Activated naive CD4-positive, alpha-beta T cell treated with anti-CD3 and anti-CD28 coated beads, Interleukin-2, amount 50 U/mL, for 24 hours (primary cell): ENCODE measurements at regions not wholly inside any gene's neighbourhood (a gene's known extent, or its start where the extent isn't known, plus 50 kb on each side); places are given as distances from the start of the nearest gene placed in this dataset.

Experiments
- H3K27ac Mint-ChIP-seq: one replicate; pipeline ENCODE4 v1.8.0; 2021; ENCODE audit warnings: mild to moderate bottlenecking, mixed read lengths
- H3K27me3 Mint-ChIP-seq: one replicate; pipeline ENCODE4 v1.8.0; 2021; ENCODE audit warnings: mixed read lengths
- H3K36me3 Mint-ChIP-seq: one replicate; pipeline ENCODE4 v1.8.0; 2021; ENCODE audit warnings: mixed read lengths
- H3K4me1 Mint-ChIP-seq: one replicate; pipeline ENCODE4 v1.8.0; 2021; ENCODE audit warnings: mixed read lengths
- H3K4me3 Mint-ChIP-seq: one replicate; pipeline ENCODE4 v1.8.0; 2021; ENCODE audit warnings: mild to moderate bottlenecking, mixed read lengths
- H3K9me3 Mint-ChIP-seq: one replicate; pipeline ENCODE4 v1.8.0; 2021; ENCODE audit warnings: mixed read lengths

DNA sequence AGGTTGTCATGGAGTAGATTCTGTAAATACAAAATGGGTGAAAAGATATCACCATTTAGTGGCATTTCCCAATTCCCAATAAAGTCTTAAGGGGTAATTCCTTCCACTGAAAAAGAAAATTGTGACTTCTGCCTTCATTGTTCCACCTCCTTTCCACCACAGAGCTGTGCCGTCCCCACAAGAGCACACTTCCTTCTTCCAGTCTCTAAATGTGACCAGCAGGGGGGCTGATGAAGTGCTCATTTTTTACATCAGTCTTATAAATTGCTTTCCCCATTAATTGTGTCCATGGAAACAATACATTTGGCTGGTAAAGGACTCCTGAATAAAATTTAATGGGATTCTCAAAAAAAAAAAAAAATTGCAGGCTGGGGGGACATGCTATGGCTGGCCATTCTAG is 260.8 kb upstream of the PSMD7 start:
- no peaks in the 10 kb centered on the region for H3K36me3 Mint-ChIP-seq
- no peak overlapping the region for H3K27ac Mint-ChIP-seq
- no peaks in the 10 kb centered on the region for H3K9me3 Mint-ChIP-seq
- H3K4me1 Mint-ChIP-seq = no peaks in the 10 kb centered on the region
- no peak overlapping the region for H3K4me3 Mint-ChIP-seq
- peaks cover 8% of the 10 kb centered on the region for H3K27me3 Mint-ChIP-seq

DNA sequence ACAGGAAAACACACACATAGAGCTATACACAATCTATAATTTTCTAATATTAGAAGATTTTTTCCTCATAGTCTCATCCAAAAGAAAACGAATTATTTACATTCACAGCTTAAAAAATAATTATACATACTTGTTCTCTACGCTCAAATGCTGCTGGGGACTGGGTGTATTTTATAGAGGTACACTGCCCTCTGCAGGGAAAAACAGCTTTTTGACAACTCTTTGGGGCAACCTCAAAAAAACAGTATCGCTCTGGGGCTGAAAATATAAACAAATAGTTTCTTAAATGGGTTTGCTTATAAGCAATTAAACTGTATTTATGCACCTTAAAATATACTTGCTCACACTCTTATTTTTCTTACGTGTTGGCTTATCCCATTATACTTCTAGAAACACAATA is 261.8 kb upstream of the PSMD7 start:
- no peaks in the 10 kb centered on the region for H3K36me3 Mint-ChIP-seq
- no peaks in the 10 kb centered on the region for H3K4me1 Mint-ChIP-seq
- H3K27me3 Mint-ChIP-seq = peaks cover 3% of the 10 kb centered on the region
- H3K9me3 Mint-ChIP-seq = no peaks in the 10 kb centered on the region
- no peak overlapping the region for H3K27ac Mint-ChIP-seq
- H3K4me3 Mint-ChIP-seq = no peak overlapping the region

DNA sequence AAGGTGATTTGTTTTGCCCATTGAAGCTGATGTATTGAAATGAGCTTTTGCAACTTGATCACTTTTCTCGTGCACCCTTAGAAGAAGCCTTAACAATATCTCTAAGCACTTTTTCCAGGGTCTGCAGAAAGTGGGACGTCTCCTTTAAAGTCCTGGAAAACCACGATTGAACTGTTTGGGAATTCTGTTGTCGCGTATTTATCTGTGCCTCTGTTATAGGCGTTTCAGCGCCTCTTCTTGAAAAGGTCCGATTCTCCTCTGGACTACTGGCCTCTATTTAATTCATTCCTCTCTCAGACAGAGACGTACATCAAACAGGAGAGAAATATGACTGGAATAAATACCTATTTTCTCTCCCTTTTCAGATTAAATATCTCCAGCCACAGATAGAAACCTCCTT is 262.4 kb upstream of the PSMD7 start:
- H3K27me3 Mint-ChIP-seq = peaks cover 3% of the 10 kb centered on the region
- no peaks in the 10 kb centered on the region for H3K9me3 Mint-ChIP-seq
- H3K4me1 Mint-ChIP-seq = no peaks in the 10 kb centered on the region
- H3K36me3 Mint-ChIP-seq = no peaks in the 10 kb centered on the region
- H3K4me3 Mint-ChIP-seq = no peak overlapping the region
- H3K27ac Mint-ChIP-seq = no peak overlapping the region

DNA sequence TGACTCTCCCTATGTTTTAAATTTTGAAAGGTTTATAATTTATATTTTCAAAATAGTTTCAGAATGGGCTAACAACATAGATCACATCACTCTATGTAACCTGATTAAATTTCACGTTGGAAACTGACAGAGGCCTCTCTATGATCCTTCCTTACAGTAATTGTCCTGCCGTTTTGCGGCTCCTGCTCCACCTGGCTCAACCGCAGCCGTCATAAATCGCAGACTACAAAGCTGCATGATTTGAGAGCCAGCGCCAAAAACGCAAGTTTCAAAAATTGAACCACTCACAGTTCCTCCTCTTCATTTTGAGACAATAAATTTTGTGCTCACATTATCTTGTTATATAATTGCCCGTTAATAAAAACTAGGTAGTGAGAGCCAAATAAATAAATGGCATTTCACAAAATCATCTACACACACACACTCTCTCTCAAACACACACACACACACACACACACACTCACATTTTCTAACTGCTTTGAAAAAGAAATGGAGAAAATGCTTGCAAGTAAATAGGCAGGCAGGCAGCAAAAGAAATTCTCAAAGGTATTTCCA is 263.1 kb upstream of the PSMD7 start:
- Mint-ChIP-seq H3K27me3 (peaks cover 3% of the 10 kb centered on the region), H3K27ac (no peak overlapping the region), H3K9me3 (no peaks in the 10 kb centered on the region), H3K4me1 (no peaks in the 10 kb centered on the region), H3K36me3 (no peaks in the 10 kb centered on the region), H3K4me3 (no peak overlapping the region)

GRCh38 chr16:74031551-74031950 is 265.1 kb upstream of the PSMD7 start:
- no peaks in the 10 kb centered on the region for H3K4me1 Mint-ChIP-seq
- H3K27me3 Mint-ChIP-seq = peaks cover 7% of the 10 kb centered on the region
- no peaks in the 10 kb centered on the region for H3K36me3 Mint-ChIP-seq
- no peak overlapping the region for H3K4me3 Mint-ChIP-seq
- H3K9me3 Mint-ChIP-seq = no peaks in the 10 kb centered on the region
- no peak overlapping the region for H3K27ac Mint-ChIP-seq

- Mint-ChIP-seq H3K4me1 (no peaks in the 10 kb centered on the region), H3K27ac (no peak overlapping the region), H3K4me3 (no peak overlapping the region), H3K9me3 (no peaks in the 10 kb centered on the region), H3K36me3 (no peaks in the 10 kb centered on the region), H3K27me3 (peaks cover 7% of the 10 kb centered on the region)
Observed at GRCh38 chr16:74030000-74030706, 266.5 kb upstream of the PSMD7 start.

GRCh38 chr16:74029115-74029792 is 267.4 kb upstream of the PSMD7 start:
- no peak overlapping the region for H3K27ac Mint-ChIP-seq
- no peaks in the 10 kb centered on the region for H3K36me3 Mint-ChIP-seq
- H3K27me3 Mint-ChIP-seq = peaks cover 6% of the 10 kb centered on the region
- no peaks in the 10 kb centered on the region for H3K4me1 Mint-ChIP-seq
- no peak overlapping the region for H3K4me3 Mint-ChIP-seq
- no peaks in the 10 kb centered on the region for H3K9me3 Mint-ChIP-seq

GRCh38 chr16:74026373-74027281 is 270.0 kb upstream of the PSMD7 start:
- Mint-ChIP-seq H3K4me1 (no peaks in the 10 kb centered on the region), H3K27ac (no peak overlapping the region), H3K9me3 (no peaks in the 10 kb centered on the region), H3K4me3 (no peak overlapping the region), H3K27me3 (peaks cover 9% of the 10 kb centered on the region), H3K36me3 (no peaks in the 10 kb centered on the region)

DNA sequence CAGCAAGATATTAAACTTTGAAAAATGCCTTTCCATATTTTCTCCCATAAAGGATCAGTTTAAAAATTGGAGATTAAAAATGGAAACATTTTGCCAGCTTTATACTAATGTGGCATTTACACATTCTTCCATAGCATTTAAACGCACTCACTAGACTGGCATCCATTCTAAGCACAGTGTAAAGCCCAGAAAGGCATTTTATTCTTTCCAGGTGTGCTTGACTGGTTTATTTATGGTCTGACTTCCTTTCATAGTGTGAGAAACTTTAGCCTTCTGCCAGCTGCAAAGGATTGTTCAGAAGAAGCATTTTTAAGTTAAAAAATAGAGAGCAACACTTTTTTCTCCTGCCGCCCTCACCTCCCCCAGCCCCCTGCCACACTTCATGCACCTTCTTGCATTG is 271.7 kb upstream of the PSMD7 start:
- Mint-ChIP-seq H3K4me1 (no peaks in the 10 kb centered on the region), H3K4me3 (no peak overlapping the region), H3K27me3 (peaks cover 9% of the 10 kb centered on the region), H3K36me3 (no peaks in the 10 kb centered on the region), H3K9me3 (no peaks in the 10 kb centered on the region), H3K27ac (no peak overlapping the region)

GRCh38 chr16:74020095-74020670 is 276.4 kb upstream of the PSMD7 start:
- no peak overlapping the region for H3K27ac Mint-ChIP-seq
- H3K27me3 Mint-ChIP-seq = peaks cover 5% of the 10 kb centered on the region
- H3K4me1 Mint-ChIP-seq = no peaks in the 10 kb centered on the region
- no peak overlapping the region for H3K4me3 Mint-ChIP-seq
- H3K36me3 Mint-ChIP-seq = no peaks in the 10 kb centered on the region
- peaks cover 4% of the 10 kb centered on the region for H3K9me3 Mint-ChIP-seq

DNA sequence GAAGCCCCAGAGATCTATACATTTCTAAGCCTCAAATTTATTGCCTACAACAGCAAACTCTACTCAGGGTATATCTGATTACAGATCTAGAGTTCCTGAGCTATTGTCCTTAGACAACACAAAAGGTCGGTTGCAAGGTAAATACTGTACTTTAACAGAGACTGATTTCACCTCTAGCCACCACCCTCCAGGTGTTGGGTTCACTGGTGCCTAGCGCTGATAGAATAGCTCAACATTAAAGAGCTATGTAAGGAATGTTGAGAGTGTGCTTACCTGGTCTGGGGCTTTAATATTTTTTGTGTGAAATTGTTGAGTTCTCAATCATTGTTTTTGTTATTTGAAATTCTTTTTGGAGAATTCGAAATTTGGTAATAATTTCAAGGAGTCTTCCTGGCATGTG is 277.0 kb upstream of the PSMD7 start:
- Mint-ChIP-seq H3K27me3 (peaks cover 5% of the 10 kb centered on the region), H3K36me3 (no peaks in the 10 kb centered on the region), H3K9me3 (peaks cover 4% of the 10 kb centered on the region), H3K27ac (no peak overlapping the region), H3K4me3 (no peak overlapping the region), H3K4me1 (no peaks in the 10 kb centered on the region)

DNA sequence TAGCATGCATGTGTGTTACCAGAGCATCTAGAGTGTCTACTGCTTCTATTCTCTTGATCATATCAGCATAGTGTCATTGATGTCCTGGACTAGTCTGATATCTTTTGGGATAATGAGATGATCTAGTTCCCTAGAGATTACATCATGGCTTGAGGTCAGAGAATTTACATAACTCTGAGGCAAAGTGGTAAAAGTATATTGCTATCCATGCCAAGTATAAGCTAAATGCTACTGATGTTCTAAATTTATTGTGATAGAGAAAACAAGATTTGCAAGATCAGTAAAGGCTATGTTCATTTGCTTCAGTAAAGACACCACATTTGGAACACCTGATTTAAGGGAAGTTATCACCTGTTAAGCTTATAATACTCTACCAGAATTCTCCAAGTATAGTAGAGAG is 280.7 kb upstream of the PSMD7 start:
- no peak overlapping the region for H3K4me3 Mint-ChIP-seq
- peaks cover 9% of the 10 kb centered on the region for H3K9me3 Mint-ChIP-seq
- no peaks in the 10 kb centered on the region for H3K4me1 Mint-ChIP-seq
- H3K27me3 Mint-ChIP-seq = no peaks in the 10 kb centered on the region
- no peak overlapping the region for H3K27ac Mint-ChIP-seq
- no peaks in the 10 kb centered on the region for H3K36me3 Mint-ChIP-seq

- Mint-ChIP-seq H3K4me1 (no peaks in the 10 kb centered on the region), H3K36me3 (no peaks in the 10 kb centered on the region), H3K9me3 (peaks cover 22% of the 10 kb centered on the region), H3K4me3 (no peak overlapping the region), H3K27me3 (no peaks in the 10 kb centered on the region), H3K27ac (no peak overlapping the region)
Observed at GRCh38 chr16:73998707-73999106, 297.9 kb upstream of the PSMD7 start.

GRCh38 chr16:73997971-73998370 is 298.6 kb upstream of the PSMD7 start:
- Mint-ChIP-seq H3K27me3 (no peaks in the 10 kb centered on the region), H3K9me3 (peaks cover 22% of the 10 kb centered on the region), H3K4me1 (no peaks in the 10 kb centered on the region), H3K27ac (no peak overlapping the region), H3K4me3 (no peak overlapping the region), H3K36me3 (no peaks in the 10 kb centered on the region)

GRCh38 chr16:73997340-73997711 is 299.3 kb upstream of the PSMD7 start:
- Mint-ChIP-seq H3K4me1 (no peaks in the 10 kb centered on the region), H3K4me3 (no peak overlapping the region), H3K27me3 (no peaks in the 10 kb centered on the region), H3K9me3 (peaks cover 21% of the 10 kb centered on the region), H3K27ac (no peak overlapping the region), H3K36me3 (no peaks in the 10 kb centered on the region)
